Left lung (tissue), 4 donors: ENCODE measurements at regions not wholly inside any gene's neighbourhood (a gene's known extent, or its start where the extent isn't known, plus 50 kb on each side); places are given as distances from the start of the nearest gene placed in this dataset.

Experiments
- ATAC-seq: fragments of 200-7000 bp; cut with Tn5 transposase; one replicate; pipeline ENCODE4 v1.9.1; 2020; ENCODE audit warnings: moderate library complexity
- DNase-seq, 4 donors: peaks; one replicate each; pipeline ENCODE4 v3.0.0-alpha.2; 2013 to 2020
- H3K27ac ChIP-seq, 2 donors: fragments of 200-600 bp; sonication (generic) in 1 of 2; one replicate each; pipeline versions ENCODE4 v1.5.0 to v1.8.0; 2020 to 2021
- H3K27me3 ChIP-seq, 2 donors: fragments of 200-600 bp; sonication (generic) in 1 of 2; one replicate each; pipeline versions ENCODE4 v1.5.0 to v1.8.0; 2020 to 2021
- H3K36me3 ChIP-seq, 2 donors: fragments of 200-600 bp; sonication (generic) in 1 of 2; one replicate each; pipeline versions ENCODE4 v1.5.0 to v1.8.0; 2020 to 2021
- H3K4me1 ChIP-seq, 2 donors: fragments of 200-600 bp; one replicate each; pipeline ENCODE4 v1.8.0; 2021
- H3K4me3 ChIP-seq, 2 donors: fragments of 200-600 bp; sonication (generic) in 1 of 2; one replicate each; pipeline versions ENCODE4 v1.5.0 to v1.8.0; 2020 to 2021; ENCODE audit warnings: mild to moderate bottlenecking in 1 of 2
- H3K9me3 ChIP-seq, 2 donors: fragments of 200-600 bp; sonication (generic) in 1 of 2; one replicate each; pipeline versions ENCODE4 v1.5.0 to v1.8.0; 2020 to 2021
- CTCF ChIP-seq, 2 donors: fragments of 200-600 bp; sonication (generic) in 1 of 2; IDR thresholded peaks; one replicate each; pipeline versions ENCODE4 v1.5.0 to v1.8.0; 2021; ENCODE audit warnings: antibody characterized with exemption in 2 of 2
- intact Hi-C, 2 donors: fragments of 100-400 bp; cut with DNase I; formaldehyde crosslinking; loops; one replicate each; pipeline versions ENCODE4 v1.11.2 to v1.14.2; 2022
- donor health status: DM: no; HTN: yes; CAD: no.
- donor health status: DM: no; HTN: no; CAD: no.

- Histone ChIP-seq H3K4me3 (no peak overlapping the region), H3K36me3 (no peaks in the 10 kb centered on the region), H3K4me1 (no peaks in the 10 kb centered on the region), H3K27ac (no peak overlapping the region), H3K9me3 (no peaks in the 10 kb centered on the region), H3K27me3 (no peaks in the 10 kb centered on the region)
- ATAC-seq: no peak
- TF ChIP-seq CTCF (IDR thresholded peaks at IDR 0.05): no peak
- no peak for DNase-seq
- intact Hi-C loops: no loop called here
Observed at GRCh38 chr5:30937070-30937469, 256.4 kb upstream of the CDH6 start.

- intact Hi-C loops: no loop called here
- H3K4me1 ChIP-seq: no peaks in the 10 kb centered on the region
- no peak for TF ChIP-seq CTCF (IDR thresholded peaks at IDR 0.05)
- no peak overlapping the region for H3K27ac ChIP-seq
- DNase-seq (no peak), ATAC-seq (no peak)
- no peak overlapping the region for H3K4me3 ChIP-seq
- no peaks in the 10 kb centered on the region for H3K27me3 ChIP-seq
- H3K36me3 ChIP-seq: no peaks in the 10 kb centered on the region
- H3K9me3 ChIP-seq: no peaks in the 10 kb centered on the region
Observed at GRCh38 chr5:30933599-30933998, 259.9 kb upstream of the CDH6 start.

DNA sequence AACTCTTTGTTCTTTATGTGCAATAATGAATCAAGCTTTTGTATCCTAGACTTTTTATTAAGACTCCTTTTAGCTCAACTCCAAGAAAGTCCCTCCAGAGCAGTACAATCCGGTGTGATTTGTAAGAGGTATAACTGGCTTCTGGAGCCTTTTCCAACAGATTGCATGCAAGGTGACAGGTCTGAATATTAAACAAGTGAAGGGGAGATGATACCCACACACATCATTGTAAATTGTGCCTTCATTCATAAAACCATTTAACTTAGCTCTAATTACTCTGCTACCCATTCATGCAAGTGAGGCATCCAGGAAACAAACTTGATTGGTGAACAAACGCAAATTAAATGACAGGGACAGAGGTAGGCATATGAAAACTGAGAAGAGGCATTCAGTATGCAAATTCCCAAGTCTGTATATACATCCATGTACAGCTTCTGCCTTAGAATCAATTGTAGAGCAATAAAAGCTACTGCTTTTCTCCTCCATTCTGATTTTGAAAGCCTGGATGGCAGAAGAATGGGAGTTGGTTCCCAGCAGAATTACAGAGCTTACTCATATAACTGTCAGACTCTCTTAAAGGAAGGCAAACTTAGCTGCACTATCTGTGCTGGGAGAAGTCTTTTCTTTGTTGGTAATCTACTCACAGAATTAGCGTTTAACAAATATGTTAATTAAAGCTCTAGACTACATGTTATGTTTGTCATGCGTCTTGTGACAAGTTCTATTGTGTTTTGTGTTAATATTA lies 261.0 kb upstream of the CDH6 start:
- DNase-seq (no peak), ATAC-seq (no peak)
- intact Hi-C loops: no loop called here
- Histone ChIP-seq H3K4me1 (no peaks in the 10 kb centered on the region), H3K4me3 (no peak overlapping the region), H3K27me3 (no peaks in the 10 kb centered on the region), H3K9me3 (no peaks in the 10 kb centered on the region), H3K27ac (no peak overlapping the region), H3K36me3 (no peaks in the 10 kb centered on the region)
- TF ChIP-seq CTCF (IDR thresholded peaks at IDR 0.05): no peak

DNA sequence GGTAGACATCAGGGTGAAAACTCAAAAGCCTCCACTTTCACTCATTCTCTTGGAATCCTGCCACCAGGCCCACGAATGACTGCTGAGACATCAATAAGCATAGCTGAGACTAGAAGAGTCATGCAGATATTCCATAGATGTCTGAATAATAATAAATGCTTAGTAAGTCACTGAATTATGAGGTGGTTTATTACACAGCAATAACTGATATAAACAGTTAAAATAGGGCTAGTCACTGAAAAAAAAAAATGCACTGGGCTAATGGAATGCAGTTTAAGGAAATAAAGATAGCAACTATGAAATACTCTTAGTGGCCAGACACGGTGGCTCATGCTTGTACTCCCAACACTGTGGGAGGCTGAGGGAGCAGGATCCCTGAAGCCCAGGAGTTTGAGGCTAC lies 262.8 kb upstream of the CDH6 start:
- no peak for ATAC-seq
- H3K4me3 ChIP-seq: no peak overlapping the region

GRCh38 chr5:30928956-30929355 lies 264.5 kb upstream of the CDH6 start:
- Histone ChIP-seq H3K36me3 (no peaks in the 10 kb centered on the region), H3K27ac (no peak overlapping the region), H3K4me1 (no peaks in the 10 kb centered on the region), H3K9me3 (no peaks in the 10 kb centered on the region), H3K27me3 (no peaks in the 10 kb centered on the region), H3K4me3 (no peak overlapping the region)
- DNase-seq (no peak), ATAC-seq (no peak)
- intact Hi-C loops: no loop called here
- no peak for TF ChIP-seq CTCF (IDR thresholded peaks at IDR 0.05)

More for the DNA sequence above, 262.8 kb upstream of the CDH6 start:
- H3K27ac ChIP-seq: no peak overlapping the region
- intact Hi-C loops: no loop called here
- H3K36me3 ChIP-seq: no peaks in the 10 kb centered on the region
- DNase-seq: no peak
- TF ChIP-seq CTCF (IDR thresholded peaks at IDR 0.05): no peak
- no peaks in the 10 kb centered on the region for H3K9me3 ChIP-seq
- no peaks in the 10 kb centered on the region for H3K4me1 ChIP-seq
- no peaks in the 10 kb centered on the region for H3K27me3 ChIP-seq
